ENCODE measurements at regions not wholly inside any gene's neighbourhood (a gene's known extent, or its start where the extent isn't known, plus 50 kb on each side); places are given as distances from the start of the nearest gene placed in this dataset.

DNA sequence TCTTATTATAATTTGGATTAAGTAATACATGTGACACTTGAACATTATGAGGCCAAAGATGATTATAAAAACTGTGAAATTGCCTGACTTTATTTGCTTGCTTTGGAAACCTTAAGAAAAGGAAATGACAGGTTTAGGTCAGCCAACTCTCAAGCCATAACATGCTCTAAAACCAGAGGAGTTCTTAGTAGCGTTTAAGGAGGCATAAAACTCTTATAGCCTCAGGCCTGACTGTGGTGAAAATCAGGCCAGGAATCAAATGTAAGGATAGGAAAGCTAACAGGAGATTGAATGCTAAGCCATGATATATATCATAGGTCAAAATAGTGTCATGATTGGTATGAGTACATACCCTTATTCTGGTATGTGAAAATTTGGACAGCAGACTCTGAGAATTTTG lies 1142.4 kb upstream of the MIR17HG start:
- DNase-seq (ENCODE audit: insufficient read length, low spot score) (no peak), FAIRE-seq (no peak)
- TF ChIP-seq, protein P1, sequence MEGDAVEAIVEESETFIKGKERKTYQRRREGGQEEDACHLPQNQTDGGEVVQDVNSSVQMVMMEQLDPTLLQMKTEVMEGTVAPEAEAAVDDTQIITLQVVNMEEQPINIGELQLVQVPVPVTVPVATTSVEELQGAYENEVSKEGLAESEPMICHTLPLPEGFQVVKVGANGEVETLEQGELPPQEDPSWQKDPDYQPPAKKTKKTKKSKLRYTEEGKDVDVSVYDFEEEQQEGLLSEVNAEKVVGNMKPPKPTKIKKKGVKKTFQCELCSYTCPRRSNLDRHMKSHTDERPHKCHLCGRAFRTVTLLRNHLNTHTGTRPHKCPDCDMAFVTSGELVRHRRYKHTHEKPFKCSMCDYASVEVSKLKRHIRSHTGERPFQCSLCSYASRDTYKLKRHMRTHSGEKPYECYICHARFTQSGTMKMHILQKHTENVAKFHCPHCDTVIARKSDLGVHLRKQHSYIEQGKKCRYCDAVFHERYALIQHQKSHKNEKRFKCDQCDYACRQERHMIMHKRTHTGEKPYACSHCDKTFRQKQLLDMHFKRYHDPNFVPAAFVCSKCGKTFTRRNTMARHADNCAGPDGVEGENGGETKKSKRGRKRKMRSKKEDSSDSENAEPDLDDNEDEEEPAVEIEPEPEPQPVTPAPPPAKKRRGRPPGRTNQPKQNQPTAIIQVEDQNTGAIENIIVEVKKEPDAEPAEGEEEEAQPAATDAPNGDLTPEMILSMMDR (IDR thresholded peaks at IDR 0.05; ENCODE audit: insufficient read depth, missing control alignments) = no peak

DNA sequence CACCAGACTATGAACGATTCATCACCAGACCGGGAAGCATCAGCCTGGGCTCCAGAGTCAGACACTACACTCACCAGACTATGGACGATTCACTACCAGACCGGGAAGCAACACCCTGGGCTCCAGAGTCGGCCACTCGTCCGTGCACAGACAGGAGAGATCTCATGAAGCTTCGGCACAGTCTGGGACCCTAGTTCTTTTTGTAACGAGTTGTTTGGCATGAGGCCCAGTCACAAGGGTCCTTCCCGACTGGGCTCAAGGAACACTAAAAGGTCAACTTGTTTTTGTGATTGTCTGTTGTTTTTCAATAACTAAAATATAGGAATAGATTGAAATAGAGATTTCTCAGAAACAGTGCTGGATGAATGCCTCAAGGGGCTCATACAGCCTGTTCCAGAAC lies 1141.6 kb upstream of the MIR17HG start:
- no peak for FAIRE-seq
- TF ChIP-seq, protein P1 (IDR thresholded peaks at IDR 0.05; ENCODE audit: insufficient read depth, missing control alignments) = no peak
- DNase-seq (ENCODE audit: insufficient read length, low spot score) = no peak

DNA sequence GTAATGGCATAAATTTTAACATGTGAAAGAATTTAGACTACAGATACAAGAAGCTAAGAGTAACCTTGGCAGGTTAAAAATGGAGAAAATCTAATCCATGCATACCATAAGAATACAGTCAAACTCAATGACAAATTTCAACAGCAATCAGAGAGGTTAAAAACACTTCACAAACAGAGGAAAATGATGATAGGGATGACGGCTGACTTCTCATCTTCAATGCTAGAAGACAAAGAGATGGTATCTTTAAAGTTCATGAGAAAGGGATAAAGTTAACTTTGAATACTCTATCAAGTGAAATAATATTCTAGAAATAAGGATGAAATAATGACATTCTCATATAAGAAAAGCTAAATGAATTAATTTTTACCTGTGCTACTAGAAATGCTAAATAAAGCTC lies 1130.2 kb upstream of the MIR17HG start:
- no peak for DNase-seq (ENCODE audit: insufficient read length, low spot score)
- FAIRE-seq = no peak
- TF ChIP-seq, protein P1 (IDR thresholded peaks at IDR 0.05; ENCODE audit: insufficient read depth, missing control alignments) = no peak

DNA sequence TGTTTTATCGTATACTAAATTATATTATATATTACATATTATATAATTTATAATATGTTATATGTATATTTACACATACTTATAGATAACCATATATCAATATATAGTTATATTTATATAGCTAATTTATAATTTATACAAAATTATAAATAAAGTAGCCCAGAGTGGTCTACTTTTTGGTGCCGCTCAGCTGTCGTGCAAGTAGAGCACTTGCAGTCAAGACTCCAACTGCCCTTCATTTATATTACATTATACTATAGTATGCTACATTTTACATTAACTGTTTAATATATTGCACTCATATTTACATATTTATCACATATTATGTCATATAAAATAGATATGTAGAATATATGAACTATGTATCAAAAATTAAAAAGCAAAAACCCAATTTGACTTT lies 1124.7 kb upstream of the MIR17HG start:
- no peak for FAIRE-seq
- TF ChIP-seq, protein P1 (IDR thresholded peaks at IDR 0.05; ENCODE audit: insufficient read depth, missing control alignments) = no peak
- no peak for DNase-seq (ENCODE audit: insufficient read length, low spot score)

DNA sequence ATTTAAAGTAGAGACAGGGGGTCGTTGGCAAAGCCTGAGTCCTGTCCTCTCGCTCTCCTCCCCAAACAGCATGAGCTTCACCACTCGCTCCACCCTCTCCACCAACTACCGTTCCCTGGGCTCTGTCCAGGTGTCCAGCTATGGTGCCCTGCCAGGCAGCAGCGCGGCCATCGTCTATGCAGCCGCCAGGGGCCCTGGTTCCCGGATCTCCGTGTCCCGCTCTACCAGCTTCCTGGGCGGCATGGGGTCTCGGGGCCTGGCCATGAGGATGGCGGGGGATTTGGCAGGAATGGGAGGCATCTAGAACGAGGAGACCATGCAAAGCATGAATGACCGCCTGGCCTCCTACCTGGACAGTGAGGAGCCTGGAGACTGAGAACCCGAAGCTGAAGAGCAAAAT lies 1117.2 kb upstream of the MIR17HG start:
- DNase-seq (ENCODE audit: insufficient read length, low spot score) (no peak), FAIRE-seq (no peak)
- TF ChIP-seq, protein P1 (IDR thresholded peaks at IDR 0.05; ENCODE audit: insufficient read depth, missing control alignments) = no peak

DNA sequence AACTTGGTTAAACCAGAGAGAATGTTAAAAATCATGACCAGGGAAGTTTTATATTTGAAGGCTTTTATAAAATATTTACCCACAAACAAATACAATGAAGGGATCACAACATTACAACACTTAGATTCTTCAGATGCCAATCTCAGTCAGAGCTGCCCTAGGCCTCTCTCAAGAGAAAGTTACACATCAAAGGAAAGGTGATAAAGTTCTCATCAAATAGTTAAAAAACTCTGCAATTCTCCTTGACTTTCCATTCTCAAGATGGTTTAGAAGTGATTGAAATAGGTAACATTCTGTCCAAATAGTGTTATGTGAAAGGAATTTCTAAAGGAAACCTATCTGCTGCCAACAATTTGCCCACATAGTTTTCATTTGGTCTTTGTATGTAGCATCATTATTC lies 1115.2 kb upstream of the MIR17HG start:
- FAIRE-seq = no peak

DNA sequence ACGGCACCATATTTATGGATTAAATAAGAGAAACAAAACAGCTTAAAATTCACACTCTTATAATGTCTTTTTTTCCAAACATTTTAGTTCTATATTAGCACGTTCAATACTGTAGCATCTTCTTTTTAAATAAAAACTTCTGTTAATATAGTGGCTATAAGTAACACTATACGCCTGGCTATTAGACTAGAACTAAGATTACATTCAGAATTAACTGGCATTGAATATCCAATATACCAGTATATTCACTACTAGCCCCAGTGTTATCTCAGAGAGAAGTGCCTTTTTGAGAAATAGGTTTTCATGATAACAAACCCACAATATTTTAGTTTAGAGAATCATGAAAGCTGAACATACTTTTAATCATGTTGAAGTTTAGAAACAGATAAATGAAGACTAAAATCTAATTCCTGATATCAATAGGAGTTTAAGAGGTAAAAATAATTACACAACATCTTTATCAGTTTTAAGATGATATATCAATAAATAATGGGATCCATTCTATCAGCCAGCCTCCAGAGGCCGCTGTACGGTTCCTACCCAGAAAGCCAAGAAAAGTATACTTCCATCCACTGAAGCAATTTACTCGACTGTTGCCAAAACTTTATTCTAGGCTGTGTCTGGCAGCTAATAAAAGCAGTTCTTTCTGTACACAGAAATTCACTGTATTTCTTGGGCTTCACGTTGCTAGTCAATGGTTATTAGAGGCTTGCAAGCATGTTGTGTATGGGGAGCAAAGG lies 1113.4 kb upstream of the MIR17HG start:
- DNase-seq (ENCODE audit: insufficient read length, low spot score) = no peak
- TF ChIP-seq, protein P1 (IDR thresholded peaks at IDR 0.05; ENCODE audit: insufficient read depth, missing control alignments) = no peak
- no peak for FAIRE-seq

More for the DNA sequence above, 1115.2 kb upstream of the MIR17HG start:
- DNase-seq (ENCODE audit: insufficient read length, low spot score) = no peak
- TF ChIP-seq, protein P1 (IDR thresholded peaks at IDR 0.05; ENCODE audit: insufficient read depth, missing control alignments) = no peak
